HEK293 (cell line): ENCODE measurements at regions not wholly inside any gene's neighbourhood (a gene's known extent, or its start where the extent isn't known, plus 50 kb on each side); places are given as distances from the start of the nearest gene placed in this dataset.
"Not testable (repeated sequence)": the region's sequence is repeated elsewhere in the genome, so short reads cannot be mapped to it uniquely, and the experiment has no call there.

Source experiments
- CTCF ChIP-seq: fragments of 450-650 bp; formaldehyde crosslinking; IDR thresholded peaks from 2 replicates; pipeline ENCODE4 v1.5.1; 2016; ENCODE audit warnings: missing biosample characterization, missing genetic modification characterization
- PATZ1 ChIP-seq: fragments of 450-650 bp; formaldehyde crosslinking; IDR thresholded peaks from 2 replicates; pipeline ENCODE4 v1.5.1; 2016; ENCODE audit warnings: missing biosample characterization, missing genetic modification characterization
- PRDM10 ChIP-seq: fragments of 450-650 bp; formaldehyde crosslinking; IDR thresholded peaks from 2 replicates; pipeline ENCODE4 v1.5.1; 2016; ENCODE audit warnings: missing biosample characterization, missing genetic modification characterization
- ZFP69B ChIP-seq: fragments of 450-650 bp; formaldehyde crosslinking; IDR thresholded peaks from 2 replicates; pipeline ENCODE4 v1.5.1; 2016; ENCODE audit warnings: missing biosample characterization, missing genetic modification characterization
- ZNF292 ChIP-seq: fragments of 450-650 bp; formaldehyde crosslinking; IDR thresholded peaks from 2 replicates; pipeline ENCODE4 v1.5.1; 2016; ENCODE audit warnings: low read depth, missing biosample characterization, missing genetic modification characterization, borderline replicate concordance
- ZNF350 ChIP-seq: fragments of 450-650 bp; formaldehyde crosslinking; IDR thresholded peaks from 2 replicates; pipeline ENCODE4 v1.5.0; 2017; ENCODE audit warnings: missing biosample characterization, mild to moderate bottlenecking, missing genetic modification characterization
- ZNF48 ChIP-seq: fragments of 450-650 bp; formaldehyde crosslinking; IDR thresholded peaks from 2 replicates; pipeline ENCODE4 v1.5.1; 2016; ENCODE audit warnings: missing biosample characterization, missing genetic modification characterization
- ZNF791 ChIP-seq: fragments of 450-650 bp; formaldehyde crosslinking; IDR thresholded peaks from 2 replicates; pipeline ENCODE4 v1.5.1; 2016; ENCODE audit warnings: missing biosample characterization, missing genetic modification characterization

- not testable (repeated sequence) for TF ChIP-seq CTCF (tag by site-specific recombination); PATZ1 (tag by site-specific recombination); ZNF350 (tag by site-specific recombination); ZFP69B (tag by site-specific recombination); PRDM10; ZNF292 (tag by site-specific recombination); ZNF791 (tag by site-specific recombination); ZNF48 (tag by site-specific recombination)
These were observed 156.9 kb downstream of the SPATA31A6 start for GRCh38 chr9:42340435-42340723.
